Thymus (tissue), 11 donors: ENCODE measurements at regions not wholly inside any gene's neighbourhood (a gene's known extent, or its start where the extent isn't known, plus 50 kb on each side); places are given as distances from the start of the nearest gene placed in this dataset.

Experiments
- DNase-seq, 9 donors: peaks; one replicate each; pipeline ENCODE4 v3.0.0-alpha.2; 2013; ENCODE audit warnings: low spot score in 9 of 9, low read depth in 6 of 9, missing footprints in 1 of 9
- H3K27ac ChIP-seq, 2 donors: one replicate each; pipeline ENCODE4 v1.5.1; 2013; ENCODE audit warnings: control low read depth in 1 of 2, low read depth in 1 of 2, low read length in 1 of 2, mild to moderate bottlenecking in 1 of 2, moderate library complexity in 1 of 2
- H3K27me3 ChIP-seq, 2 donors: one replicate each; pipeline ENCODE4 v1.5.1; 2013; ENCODE audit warnings: low read length in 1 of 2; ENCODE audit not compliant: control insufficient read depth in 2 of 2, insufficient read depth in 1 of 2
- H3K36me3 ChIP-seq, 2 donors: one replicate each; pipeline ENCODE4 v1.5.1; 2013; ENCODE audit warnings: low read length in 1 of 2, mild to moderate bottlenecking in 1 of 2, moderate library complexity in 1 of 2; ENCODE audit not compliant: control insufficient read depth in 2 of 2, insufficient read depth in 2 of 2
- H3K4me1 ChIP-seq, 2 donors: one replicate each; pipeline ENCODE4 v1.5.1; 2013; ENCODE audit warnings: low read length in 2 of 2; ENCODE audit not compliant: control insufficient read depth in 2 of 2, insufficient read depth in 2 of 2
- H3K4me3 ChIP-seq, 2 donors: one replicate each; pipeline ENCODE4 v1.5.1; 2013; ENCODE audit warnings: low read length in 2 of 2, control low read depth in 1 of 2, mild to moderate bottlenecking in 1 of 2
- H3K9me3 ChIP-seq, 2 donors: one replicate each; pipeline ENCODE4 v1.5.1; 2013; ENCODE audit warnings: low read length in 1 of 2, mild to moderate bottlenecking in 1 of 2; ENCODE audit not compliant: control insufficient read depth in 2 of 2, insufficient read depth in 1 of 2
- WGBS: extraction: QIAGEN DNeasy Blood & Tissue Kit; methylation state at CpG from one replicate; pipeline ENCODE4 v1.1.7; 2013; 5-methylcytosine and 5-hydroxymethylcytosine counted together
- donor health status: healthy.

DNA sequence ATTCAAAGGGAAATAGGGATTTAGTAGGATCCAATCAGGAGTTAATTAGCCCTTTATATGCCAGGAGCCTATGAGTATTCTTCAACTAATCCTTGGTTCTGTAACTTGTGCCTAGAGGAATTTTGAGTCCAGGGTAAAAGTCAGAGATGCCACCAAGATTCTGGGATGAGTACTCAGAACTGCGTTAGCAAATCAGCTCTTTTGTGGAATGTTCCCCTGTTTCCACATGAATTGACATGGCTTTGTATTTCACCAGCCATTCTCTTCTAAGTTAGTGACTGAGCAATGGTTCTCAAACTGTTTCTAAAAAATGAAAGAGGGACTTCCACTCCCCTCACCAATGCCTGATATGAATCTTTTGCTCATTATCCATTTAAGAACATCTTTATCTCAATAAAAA is 508.7 kb downstream of the SOX2 start:
- Histone ChIP-seq H3K4me3 (no peak overlapping the region), H3K4me1 (no peaks in the 10 kb centered on the region), H3K27me3 (no peaks in the 10 kb centered on the region), H3K9me3 (no peaks in the 10 kb centered on the region), H3K27ac (no peak overlapping the region), H3K36me3 (no peaks in the 10 kb centered on the region)
- 97% methylated on average over 1 of the region's 1 CpG for WGBS
- no peak for DNase-seq

DNA sequence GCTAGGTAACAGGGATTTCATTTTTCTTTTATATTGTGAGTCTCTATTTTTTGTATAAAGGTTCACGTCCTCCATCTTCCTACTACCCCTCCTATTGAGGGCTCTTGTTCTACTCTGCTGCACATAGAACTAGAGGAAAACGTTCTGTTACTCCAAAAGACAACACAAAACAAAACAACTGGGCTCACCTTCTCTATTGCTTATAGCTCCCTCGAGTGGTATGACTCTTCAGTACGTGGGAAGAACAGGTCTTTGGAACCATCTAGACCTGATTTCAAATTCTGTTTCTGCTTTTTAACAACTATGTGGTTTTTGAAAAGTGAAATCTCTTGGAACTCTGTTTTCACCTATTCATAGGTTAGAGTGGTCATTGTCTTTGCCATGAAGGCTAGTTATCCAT is 515.3 kb downstream of the SOX2 start:
- Histone ChIP-seq H3K27me3 (no peaks in the 10 kb centered on the region), H3K27ac (no peak overlapping the region), H3K4me3 (no peak overlapping the region), H3K36me3 (no peaks in the 10 kb centered on the region), H3K9me3 (no peaks in the 10 kb centered on the region), H3K4me1 (no peaks in the 10 kb centered on the region)
- no peak for DNase-seq
- WGBS = 78% methylated on average over 4 of the region's 4 CpGs

DNA sequence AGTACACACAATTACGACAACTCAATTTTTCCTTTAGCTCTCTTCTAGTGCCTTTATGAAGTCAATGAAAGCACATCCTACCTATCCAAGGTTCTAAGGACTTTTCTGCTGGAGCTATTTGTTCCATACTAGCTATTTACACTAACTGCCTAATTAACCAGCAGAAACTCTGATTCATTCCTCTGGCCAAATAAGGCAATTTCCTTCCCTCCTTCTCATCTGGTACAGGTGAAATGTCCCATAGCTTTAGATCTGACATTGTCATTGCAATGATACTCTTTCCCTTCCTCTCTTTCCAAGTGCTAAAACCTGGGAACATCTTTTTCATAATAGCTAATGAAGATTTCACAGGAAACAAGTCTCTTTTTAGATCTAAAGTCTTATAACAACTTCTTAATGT is 521.7 kb downstream of the SOX2 start:
- H3K9me3 ChIP-seq = no peaks in the 10 kb centered on the region
- H3K4me1 ChIP-seq = no peaks in the 10 kb centered on the region
- DNase-seq = no peak
- H3K27me3 ChIP-seq = no peaks in the 10 kb centered on the region
- H3K27ac ChIP-seq = no peak overlapping the region
- H3K36me3 ChIP-seq = no peaks in the 10 kb centered on the region
- no peak overlapping the region for H3K4me3 ChIP-seq
- WGBS = 100% methylated on average over 1 of the region's 1 CpG

DNA sequence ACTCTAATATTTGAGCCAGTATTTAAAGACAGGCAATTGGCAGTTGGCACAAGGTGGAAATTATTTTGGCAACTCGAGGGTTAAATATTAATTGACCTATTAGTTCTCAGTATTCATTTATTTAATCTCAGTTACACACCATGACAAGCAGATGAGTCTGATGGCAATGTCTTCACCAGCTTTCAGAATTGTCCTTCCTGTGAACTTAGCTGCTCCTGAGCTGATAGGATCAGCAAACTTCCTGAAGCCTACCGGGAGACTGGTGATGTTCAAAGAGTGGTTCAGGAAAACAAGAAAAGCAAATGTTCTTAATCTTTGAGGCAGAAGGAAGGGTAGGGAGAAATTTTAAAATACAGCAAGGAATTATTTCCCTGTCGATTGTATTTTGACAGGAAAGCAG is 522.2 kb downstream of the SOX2 start:
- Histone ChIP-seq H3K9me3 (no peaks in the 10 kb centered on the region), H3K4me1 (no peaks in the 10 kb centered on the region), H3K36me3 (no peaks in the 10 kb centered on the region), H3K27me3 (no peaks in the 10 kb centered on the region), H3K27ac (no peak overlapping the region), H3K4me3 (no peak overlapping the region)
- no peak for DNase-seq
- 44% methylated on average over 3 of the region's 3 CpGs for WGBS

DNA sequence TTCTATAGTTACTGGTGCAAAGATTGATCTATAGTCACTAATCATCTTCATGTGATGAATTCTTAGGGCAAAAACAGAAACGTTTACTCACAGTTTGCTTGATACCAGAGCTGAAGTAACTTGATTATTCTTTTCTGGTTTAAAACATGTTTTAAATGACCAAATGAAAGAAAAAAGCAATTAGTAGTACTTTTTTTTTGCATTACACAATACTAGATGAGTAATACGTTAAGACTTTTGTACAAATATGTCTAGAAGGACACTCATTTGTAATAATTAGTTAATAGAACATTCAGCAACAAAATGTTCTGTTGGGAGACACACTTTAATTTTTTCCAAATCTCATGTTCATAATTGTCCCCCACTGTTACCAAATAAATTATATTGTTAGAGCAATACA is 523.2 kb downstream of the SOX2 start:
- Histone ChIP-seq H3K36me3 (no peaks in the 10 kb centered on the region), H3K9me3 (no peaks in the 10 kb centered on the region), H3K27ac (no peak overlapping the region), H3K4me3 (no peak overlapping the region), H3K4me1 (no peaks in the 10 kb centered on the region), H3K27me3 (no peaks in the 10 kb centered on the region)
- DNase-seq = no peak
- 94% methylated on average over 2 of the region's 2 CpGs for WGBS

DNA sequence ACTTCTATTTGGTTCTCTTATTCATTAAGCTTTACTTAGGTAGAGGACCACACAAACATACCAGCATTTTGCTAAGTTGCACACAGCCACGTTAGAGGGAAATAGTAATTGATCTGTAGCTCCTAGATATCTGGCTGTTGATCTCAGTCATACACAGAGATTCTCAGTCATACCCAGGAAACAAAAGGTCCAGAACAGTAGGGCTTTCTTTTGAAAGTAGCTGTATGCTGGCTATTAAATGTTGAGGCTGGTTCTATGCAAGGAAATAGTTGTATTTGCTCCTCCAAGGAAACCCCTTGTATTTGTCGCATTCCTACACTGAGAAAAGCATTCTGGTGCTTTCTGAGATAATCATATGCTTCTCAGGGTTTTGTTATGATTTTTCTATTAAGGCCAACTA is 523.8 kb downstream of the SOX2 start:
- no peaks in the 10 kb centered on the region for H3K9me3 ChIP-seq

DNA sequence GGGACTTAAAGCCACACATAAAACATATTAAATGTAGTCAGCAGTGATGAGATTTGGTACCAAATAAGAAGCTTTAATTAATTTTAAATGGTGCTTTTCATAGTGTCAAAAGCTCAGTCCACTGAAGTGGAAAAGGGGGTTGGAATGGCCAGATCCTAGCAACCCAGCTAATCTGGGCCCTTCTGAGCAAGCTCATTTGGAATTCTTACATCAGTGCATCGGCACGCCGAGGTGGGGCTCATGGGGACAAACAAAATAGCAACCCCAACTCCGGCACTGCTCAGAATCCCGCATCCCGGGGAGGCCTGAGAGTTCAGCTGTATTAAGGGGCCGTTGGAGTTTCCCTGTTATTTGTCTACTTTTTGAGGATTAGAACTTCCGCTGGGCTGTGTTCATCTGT is 526.4 kb downstream of the SOX2 start:
- no peak for DNase-seq
- Histone ChIP-seq H3K4me1 (no peaks in the 10 kb centered on the region), H3K27ac (no peak overlapping the region), H3K27me3 (no peaks in the 10 kb centered on the region), H3K9me3 (no peaks in the 10 kb centered on the region), H3K36me3 (no peaks in the 10 kb centered on the region), H3K4me3 (no peak overlapping the region)
- WGBS = 96% methylated on average over 8 of the region's 8 CpGs

More for the DNA sequence above, 523.8 kb downstream of the SOX2 start:
- no peaks in the 10 kb centered on the region for H3K4me1 ChIP-seq
- H3K27me3 ChIP-seq = no peaks in the 10 kb centered on the region
- no peak overlapping the region for H3K27ac ChIP-seq
- no peak overlapping the region for H3K4me3 ChIP-seq
- DNase-seq = no peak
- 92% methylated on average over 2 of the region's 2 CpGs for WGBS
- H3K36me3 ChIP-seq = no peaks in the 10 kb centered on the region

DNA sequence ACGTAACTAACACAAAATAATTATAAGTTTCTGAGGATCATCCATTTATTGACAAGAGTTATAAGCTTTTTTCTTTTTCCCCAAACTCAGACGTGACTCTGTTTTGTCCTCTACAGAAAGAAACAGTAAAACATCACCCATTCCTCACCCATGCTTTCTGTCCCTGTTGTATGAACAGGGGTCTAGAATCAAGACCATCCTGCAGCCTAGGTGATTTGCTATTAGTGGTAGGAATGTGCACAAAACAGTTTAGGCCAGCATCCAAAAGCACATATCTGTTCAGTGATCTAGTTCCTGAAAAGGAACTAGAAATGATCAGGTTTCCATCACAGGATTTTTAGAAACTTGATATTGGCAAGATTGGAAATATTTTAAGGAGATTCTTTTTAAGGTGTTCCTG is 527.6 kb downstream of the SOX2 start:
- DNase-seq = no peak
- Histone ChIP-seq H3K36me3 (no peaks in the 10 kb centered on the region), H3K9me3 (no peaks in the 10 kb centered on the region), H3K4me1 (no peaks in the 10 kb centered on the region), H3K4me3 (no peak overlapping the region), H3K27ac (no peak overlapping the region), H3K27me3 (no peaks in the 10 kb centered on the region)
- 95% methylated on average over 2 of the region's 2 CpGs for WGBS

DNA sequence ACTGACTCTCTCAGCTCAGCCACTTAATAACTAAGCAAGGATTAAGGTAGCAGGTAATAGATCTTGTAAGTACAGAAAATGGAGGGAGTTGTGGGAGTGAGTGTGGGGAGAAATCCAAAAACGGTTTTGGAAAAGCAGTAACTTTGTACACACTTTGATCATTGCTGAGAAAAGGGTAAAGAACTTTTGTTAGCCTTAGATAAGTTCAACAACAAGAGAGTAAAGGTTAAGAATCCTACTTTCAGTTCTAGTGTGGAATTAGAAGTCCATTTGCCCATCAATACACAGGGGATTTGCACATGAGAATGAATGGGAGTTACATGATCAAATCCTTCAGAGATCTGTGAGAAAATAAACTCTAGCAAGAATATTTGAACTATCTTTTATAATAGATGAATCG is 528.7 kb downstream of the SOX2 start:
- no peaks in the 10 kb centered on the region for H3K4me1 ChIP-seq
- DNase-seq = no peak
- no peak overlapping the region for H3K4me3 ChIP-seq
- H3K36me3 ChIP-seq = no peaks in the 10 kb centered on the region
- H3K9me3 ChIP-seq = no peaks in the 10 kb centered on the region
- no peaks in the 10 kb centered on the region for H3K27me3 ChIP-seq
- no peak overlapping the region for H3K27ac ChIP-seq
- WGBS = 80% methylated on average over 2 of the region's 2 CpGs

DNA sequence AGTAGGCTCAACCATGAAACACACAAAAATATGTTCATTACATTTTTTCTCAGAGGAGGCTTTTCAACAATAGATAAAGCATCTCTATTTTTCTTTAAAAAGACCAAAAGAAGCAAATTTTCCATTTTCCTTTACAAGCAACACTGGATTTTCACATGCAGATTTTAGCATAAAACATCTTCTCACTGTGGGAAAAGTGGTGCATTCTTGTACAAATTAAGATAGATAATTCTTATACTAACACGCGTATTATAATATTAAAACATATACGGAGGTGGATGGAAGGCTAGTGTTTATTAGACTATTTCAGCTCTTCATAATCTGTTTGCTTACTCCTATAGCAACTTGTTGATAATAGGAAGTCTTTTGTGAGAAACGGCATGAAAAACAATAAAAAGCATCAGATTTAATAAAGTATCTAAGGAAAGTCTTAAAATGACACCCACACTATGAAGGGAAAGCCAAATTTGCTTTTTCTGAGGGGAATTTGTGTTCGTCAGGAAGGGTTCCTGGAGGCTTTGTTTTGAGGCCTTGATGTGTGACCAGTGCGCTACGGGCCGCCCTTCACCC is 529.6 kb downstream of the SOX2 start:
- Histone ChIP-seq H3K36me3 (no peaks in the 10 kb centered on the region), H3K4me1 (no peaks in the 10 kb centered on the region), H3K4me3 (no peak overlapping the region), H3K27ac (no peak overlapping the region), H3K9me3 (no peaks in the 10 kb centered on the region), H3K27me3 (no peaks in the 10 kb centered on the region)
- DNase-seq = no peak
- 96% methylated on average over 8 of the region's 8 CpGs for WGBS
